WTC11 (cell line): ENCODE measurements at regions not wholly inside any gene's neighbourhood (a gene's known extent, or its start where the extent isn't known, plus 50 kb on each side); places are given as distances from the start of the nearest gene placed in this dataset.

Source experiments
- ATAC-seq: fragments of 200-7000 bp; cut with Tn5 transposase; 2 replicates; pipeline ENCODE4 v1.10.0; 2021; ENCODE audit warnings: mild to moderate bottlenecking, moderate library complexity
- CTCF ChIA-PET: fragments of 300-600 bp; sonication (Branson Sonifier 250); formaldehyde crosslinking; loops from one replicate; lab custom pipeline; 2021; ENCODE audit warnings: antibody characterized with exemption; lab: Charles Lee
- POLR2A ChIA-PET: fragments of 350-600 bp; sonication (Branson Sonifier 250); formaldehyde crosslinking; loops from one replicate; lab custom pipeline; 2021; ENCODE audit warnings: antibody characterized with exemption; lab: Charles Lee
- DNase-seq: peaks from one replicate; pipeline ENCODE4 v3.0.0; 2021; ENCODE audit warnings: low spot score
- H3K27ac Mint-ChIP-seq: 2 replicates; pipeline ENCODE4 v1.8.0; 2021; ENCODE audit warnings: mixed read lengths
- H3K27me3 Mint-ChIP-seq: 2 replicates; pipeline ENCODE4 v1.8.0; 2021; ENCODE audit warnings: low read depth, mild to moderate bottlenecking, moderate library complexity, mixed read lengths
- H3K36me3 Mint-ChIP-seq: 2 replicates; pipeline ENCODE4 v1.8.0; 2021; ENCODE audit warnings: mixed read lengths
- H3K4me1 Mint-ChIP-seq: 2 replicates; pipeline ENCODE4 v1.8.0; 2022; ENCODE audit warnings: mixed read lengths
- H3K4me3 Mint-ChIP-seq: 2 replicates; pipeline ENCODE4 v1.8.0; 2021; ENCODE audit warnings: mild to moderate bottlenecking, moderate library complexity, mixed read lengths
- H3K9me3 Mint-ChIP-seq: 2 replicates; pipeline ENCODE4 v1.8.0; 2021; ENCODE audit warnings: mixed read lengths
- CREB1 ChIP-seq: sonication (generic); formaldehyde crosslinking; IDR thresholded peaks from 2 replicates; pipeline ENCODE4 v1.8.0; 2023; ENCODE audit warnings: mild to moderate bottlenecking, missing genetic modification reagents
- CREM ChIP-seq: sonication (generic); formaldehyde crosslinking; IDR thresholded peaks from 2 replicates; pipeline ENCODE4 v1.8.1; 2022; ENCODE audit warnings: mild to moderate bottlenecking, missing genetic modification reagents, moderate library complexity
- E2F4 ChIP-seq: sonication (generic); formaldehyde crosslinking; IDR thresholded peaks from 2 replicates; pipeline ENCODE4 v1.8.1; 2022; ENCODE audit warnings: low read depth, mild to moderate bottlenecking, moderate library complexity, missing genetic modification reagents, borderline replicate concordance
- ELF4 ChIP-seq: sonication (generic); formaldehyde crosslinking; IDR thresholded peaks from 2 replicates; pipeline ENCODE4 v1.8.1; 2022; ENCODE audit warnings: low read depth, mild to moderate bottlenecking, moderate library complexity, missing genetic modification reagents
- EMX1 ChIP-seq: fragments of 250-450 bp; sonication (Bioruptor Pico); IDR thresholded peaks from 2 replicates; pipeline ENCODE4 v1.8.0; 2021; ENCODE audit warnings: mild to moderate bottlenecking
- ESRRA ChIP-seq: sonication (generic); formaldehyde crosslinking; IDR thresholded peaks from 2 replicates; pipeline ENCODE4 v1.8.1; 2022; ENCODE audit warnings: mild to moderate bottlenecking, missing genetic modification reagents, borderline replicate concordance
- ETV6 ChIP-seq: sonication (generic); formaldehyde crosslinking; IDR thresholded peaks from 2 replicates; pipeline ENCODE4 v1.8.1; 2022; ENCODE audit warnings: mild to moderate bottlenecking, missing genetic modification reagents
- GTF2I ChIP-seq: fragments of 250-450 bp; sonication (Bioruptor Pico); conservative IDR thresholded peaks from 2 replicates; pipeline ENCODE4 v1.4.0; 2021; ENCODE audit warnings: mild to moderate bottlenecking
- IRF1 ChIP-seq: sonication (generic); formaldehyde crosslinking; IDR thresholded peaks from 2 replicates; pipeline ENCODE4 v1.8.0; 2023; ENCODE audit warnings: missing genetic modification reagents
- IRF2 ChIP-seq: sonication (generic); formaldehyde crosslinking; IDR thresholded peaks from 2 replicates; pipeline ENCODE4 v1.8.0; 2022; ENCODE audit warnings: low read depth, missing genetic modification reagents, borderline replicate concordance
- JUN ChIP-seq: sonication (generic); formaldehyde crosslinking; IDR thresholded peaks from 2 replicates; pipeline ENCODE4 v1.8.0; 2023; ENCODE audit warnings: mild to moderate bottlenecking, missing genetic modification reagents
- NFYB ChIP-seq: sonication (generic); formaldehyde crosslinking; conservative IDR thresholded peaks from 2 replicates; pipeline ENCODE4 v1.8.0; 2022; ENCODE audit warnings: low read depth, missing genetic modification reagents
- NR2C2 ChIP-seq: sonication (generic); formaldehyde crosslinking; IDR thresholded peaks from 2 replicates; pipeline ENCODE4 v1.8.0; 2022; ENCODE audit warnings: mild to moderate bottlenecking, missing genetic modification reagents
- TP53 ChIP-seq: sonication (generic); formaldehyde crosslinking; IDR thresholded peaks from 2 replicates; pipeline ENCODE4 v1.8.1; 2023; ENCODE audit warnings: mild to moderate bottlenecking, missing genetic modification reagents
- ZNF671 ChIP-seq: fragments of 250-450 bp; sonication (Bioruptor Pico); IDR thresholded peaks from 2 replicates; pipeline ENCODE4 v1.8.0; 2021; ENCODE audit warnings: mild to moderate bottlenecking
- ZSCAN18 ChIP-seq: fragments of 250-450 bp; sonication (Bioruptor Pico); IDR thresholded peaks from 2 replicates; pipeline ENCODE4 v2.1.2; 2022; ENCODE audit warnings: mild to moderate bottlenecking, moderate library complexity
- TF ChIP-seq, protein P1 (sequence below): sonication (generic); formaldehyde crosslinking; conservative IDR thresholded peaks from 2 replicates; pipeline ENCODE4 v1.8.1; 2022; ENCODE audit warnings: mild to moderate bottlenecking, missing genetic modification reagents
- TF ChIP-seq, protein P2 (sequence below): sonication (generic); formaldehyde crosslinking; IDR thresholded peaks from 2 replicates; pipeline ENCODE4 v1.8.1; 2023; ENCODE audit warnings: mild to moderate bottlenecking, moderate library complexity, missing genetic modification reagents
- TF ChIP-seq, protein P3 (sequence below): sonication (generic); formaldehyde crosslinking; IDR thresholded peaks from 2 replicates; pipeline ENCODE4 v1.8.0; 2022; ENCODE audit warnings: mild to moderate bottlenecking, missing genetic modification reagents

GRCh38 chr12:66041651-66042363 lies 88.7 kb downstream of the LLPH start (continued):
- TF ChIP-seq, protein P1, sequence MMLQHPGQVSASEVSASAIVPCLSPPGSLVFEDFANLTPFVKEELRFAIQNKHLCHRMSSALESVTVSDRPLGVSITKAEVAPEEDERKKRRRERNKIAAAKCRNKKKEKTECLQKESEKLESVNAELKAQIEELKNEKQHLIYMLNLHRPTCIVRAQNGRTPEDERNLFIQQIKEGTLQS (CRISPR knock-in tag) = no peak
- no peak for TF ChIP-seq ZSCAN18

GRCh38 chr12:66036317-66036716 lies 94.2 kb downstream of the LLPH start:
- POLR2A ChIA-PET = no interaction called here
- CTCF ChIA-PET = interaction anchor here (1.3 to 1.7 kb wide), 2 partner anchors 480 to 730 kb away, joined by 3 to 4 read pairs; no protein-coding TSS in a partner anchor

DNA sequence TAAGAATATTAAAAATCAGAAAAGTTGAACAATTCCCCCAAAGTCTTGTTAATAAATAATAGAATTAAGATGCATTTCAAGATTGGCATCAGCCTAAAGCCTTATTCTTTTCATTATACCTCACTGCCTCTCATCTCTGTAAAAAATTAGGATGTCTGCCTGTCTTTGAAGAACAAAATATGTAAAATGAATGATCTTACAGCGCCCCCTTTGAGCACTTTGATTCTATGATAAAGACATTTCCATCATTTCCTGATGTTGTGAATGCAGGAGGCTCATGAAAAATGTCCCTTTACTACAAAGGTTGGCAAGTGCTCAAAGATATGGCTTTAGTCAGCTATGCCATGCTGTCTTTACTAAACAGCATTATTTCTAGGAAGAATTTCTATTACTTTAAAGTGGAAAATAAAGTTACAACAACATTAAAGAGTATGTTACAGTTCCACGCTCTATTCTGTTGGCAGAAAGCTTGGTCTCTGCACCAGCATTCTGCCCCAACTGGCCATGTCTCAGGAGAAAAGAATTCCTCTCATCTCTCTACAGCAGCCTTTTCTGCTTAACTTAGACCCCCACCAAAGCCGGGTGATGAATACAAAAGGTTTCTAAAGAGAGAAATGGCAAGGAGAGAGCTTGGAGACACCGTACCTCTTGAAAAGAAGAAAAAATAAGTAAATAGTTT lies 95.1 kb downstream of the LLPH start:
- CTCF ChIA-PET = interaction anchor here (0.6 to 1.7 kb wide), 3 partner anchors 28 to 729 kb away, joined by 3 to 4 read pairs (median 3); no protein-coding TSS in a partner anchor
- DNase-seq (no peak), ATAC-seq (no peak)
- Mint-ChIP-seq H3K4me1 (peaks cover 6% of the 10 kb centered on the region), H3K9me3 (no peaks in the 10 kb centered on the region), H3K36me3 (no peaks in the 10 kb centered on the region), H3K27ac (no peak overlapping the region), H3K27me3 (no peaks in the 10 kb centered on the region), H3K4me3 (no peak overlapping the region)
- POLR2A ChIA-PET = interaction anchor here (0.6 kb wide), 1 partner anchor 433 kb away, joined by 5 read pairs; no protein-coding TSS in a partner anchor
- TF ChIP-seq, protein P1 (CRISPR knock-in tag) = no peak
- TF ChIP-seq CREB1 (no peak), CREM (CRISPR knock-in tag) (no peak)

More at GRCh38 chr12:66036317-66036716, 94.2 kb downstream of the LLPH start:
- no peak for ATAC-seq
- Mint-ChIP-seq H3K27ac (no peak overlapping the region), H3K4me1 (peaks cover 6% of the 10 kb centered on the region), H3K36me3 (no peaks in the 10 kb centered on the region), H3K9me3 (no peaks in the 10 kb centered on the region)
- TF ChIP-seq IRF1 = no peak
- no peak for TF ChIP-seq NFYB
- TF ChIP-seq, protein P2, sequence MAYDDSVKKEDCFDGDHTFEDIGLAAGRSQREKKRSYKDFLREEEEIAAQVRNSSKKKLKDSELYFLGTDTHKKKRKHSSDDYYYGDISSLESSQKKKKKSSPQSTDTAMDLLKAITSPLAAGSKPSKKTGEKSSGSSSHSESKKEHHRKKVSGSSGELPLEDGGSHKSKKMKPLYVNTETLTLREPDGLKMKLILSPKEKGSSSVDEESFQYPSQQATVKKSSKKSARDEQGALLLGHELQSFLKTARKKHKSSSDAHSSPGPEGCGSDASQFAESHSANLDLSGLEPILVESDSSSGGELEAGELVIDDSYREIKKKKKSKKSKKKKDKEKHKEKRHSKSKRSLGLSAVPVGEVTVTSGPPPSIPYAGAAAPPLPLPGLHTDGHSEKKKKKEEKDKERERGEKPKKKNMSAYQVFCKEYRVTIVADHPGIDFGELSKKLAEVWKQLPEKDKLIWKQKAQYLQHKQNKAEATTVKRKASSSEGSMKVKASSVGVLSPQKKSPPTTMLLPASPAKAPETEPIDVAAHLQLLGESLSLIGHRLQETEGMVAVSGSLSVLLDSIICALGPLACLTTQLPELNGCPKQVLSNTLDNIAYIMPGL (CRISPR knock-in tag) = no peak
- no peak for TF ChIP-seq NR2C2
- no peak for TF ChIP-seq JUN
- no peak for TF ChIP-seq E2F4 (CRISPR knock-in tag)
- TF ChIP-seq, protein P3, sequence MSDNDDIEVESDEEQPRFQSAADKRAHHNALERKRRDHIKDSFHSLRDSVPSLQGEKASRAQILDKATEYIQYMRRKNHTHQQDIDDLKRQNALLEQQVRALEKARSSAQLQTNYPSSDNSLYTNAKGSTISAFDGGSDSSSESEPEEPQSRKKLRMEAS (CRISPR knock-in tag) = no peak
- TF ChIP-seq ELF4 (CRISPR knock-in tag) = no peak
- TF ChIP-seq ESRRA (CRISPR knock-in tag) = no peak
- TF ChIP-seq TP53 = no peak
- no peak for TF ChIP-seq EMX1
- no peak for TF ChIP-seq ZNF671
- no peak for TF ChIP-seq IRF2 (CRISPR knock-in tag)
- no peak for TF ChIP-seq ETV6
- TF ChIP-seq GTF2I (CRISPR knock-in tag) = no peak
- TF ChIP-seq, all 79 proteins: peak for 0
- no peak for DNase-seq
- Mint-ChIP-seq H3K27me3 (no peaks in the 10 kb centered on the region), H3K4me3 (no peak overlapping the region)
